A549 (cell line): ENCODE measurements at regions not wholly inside any gene's neighbourhood (a gene's known extent, or its start where the extent isn't known, plus 50 kb on each side); places are given as distances from the start of the nearest gene placed in this dataset.

Experiments
- ATAC-seq, 2 experiments: fragments of 200-7000 bp in 1 of 2; fragments of >200 bp in 1 of 2; cut with Nextera tagmentation in 1 of 2; cut with Tn5 transposase in 1 of 2; 3 replicates each; pipeline versions ENCODE4 v1.8.0 to v1.9.1; 2018 to 2020; ENCODE audit warnings: mild to moderate bottlenecking in 1 of 2, moderate library complexity in 1 of 2
- CTCF ChIA-PET: fragments of 300-600 bp; sonication (Branson Sonifier 250); formaldehyde crosslinking; extraction: SDS; loops from one replicate; lab custom pipeline; 2021; ENCODE audit warnings: antibody characterized with exemption, inconsistent platforms; lab: Yijun Ruan, JAX
- POLR2A ChIA-PET: fragments of 350-600 bp; formaldehyde crosslinking; extraction: SDS; loops from one replicate; lab custom pipeline; 2021; ENCODE audit warnings: antibody characterized with exemption, inconsistent platforms; lab: Yijun Ruan, JAX
- DNase-seq, 2 experiments: peaks; one replicate each; pipeline versions ENCODE4 v3.0.0 to v3.0.0-alpha.2; 2011 to 2016; ENCODE audit warnings: low read depth in 1 of 2, low spot score in 1 of 2
- FAIRE-seq: peaks from 2 replicates; lab custom pipeline; 2011; peaks lifted over from hg19 to GRCh38; lab: Jason Lieb, UNC
- H3K27ac ChIP-seq, 2 experiments: fragments of >200 bp; sonication (Bioruptor Twin); formaldehyde crosslinking; 3 replicates each; pipeline ENCODE4 v1.5.1; 2016 to 2017
- H3K4me1 ChIP-seq: fragments of >200 bp; sonication (Bioruptor Twin); formaldehyde crosslinking; 3 replicates; pipeline ENCODE4 v1.6.1; 2016
- H3K4me2 ChIP-seq: fragments of >200 bp; sonication (Bioruptor Twin); formaldehyde crosslinking; 3 replicates; pipeline ENCODE4 v1.6.1; 2016
- H3K4me3 ChIP-seq: fragments of >200 bp; sonication (Bioruptor Twin); formaldehyde crosslinking; 3 replicates; pipeline ENCODE4 v1.5.1; 2016
- H3K9me3 ChIP-seq: fragments of >200 bp; sonication (Bioruptor Twin); formaldehyde crosslinking; 3 replicates; pipeline ENCODE4 v1.6.1; 2016
- CBX2 ChIP-seq: fragments of 200-600 bp; sonication (generic); IDR thresholded peaks from 2 replicates; pipeline ENCODE4 v1.6.1; 2016; ENCODE audit warnings: low read depth, mild to moderate bottlenecking, borderline replicate concordance
- EHF ChIP-seq: fragments of 250-450 bp; sonication (Bioruptor Pico); IDR thresholded peaks from 2 replicates; pipeline ENCODE4 v1.5.0; 2020; ENCODE audit warnings: mild to moderate bottlenecking
- EHMT2 ChIP-seq: fragments of 200-600 bp; sonication (generic); IDR thresholded peaks from 2 replicates; pipeline ENCODE4 v1.6.1; 2016; ENCODE audit warnings: antibody characterized with exemption, low read depth, mild to moderate bottlenecking, moderate library complexity
- ESRRA ChIP-seq: fragments of 150-350 bp; IDR thresholded peaks from 2 replicates; pipeline ENCODE4 v1.6.1; 2014; ENCODE audit warnings: mild to moderate bottlenecking, low read length, borderline replicate concordance
- FOSB ChIP-seq: fragments of 250-450 bp; sonication (Bioruptor Pico); IDR thresholded peaks from 2 replicates; pipeline ENCODE4 v1.5.0; 2020; ENCODE audit warnings: mild to moderate bottlenecking, moderate library complexity
- FOXS1 ChIP-seq: fragments of 250-450 bp; sonication (Bioruptor Pico); IDR thresholded peaks from 2 replicates; pipeline ENCODE4 v1.5.0; 2020; ENCODE audit warnings: mild to moderate bottlenecking, moderate library complexity
- GATA3 ChIP-seq: IDR thresholded peaks from 2 replicates; pipeline ENCODE4 v1.6.1; 2012; ENCODE audit warnings: borderline replicate concordance
- HES2 ChIP-seq: fragments of >200 bp; sonication (Bioruptor Twin); formaldehyde crosslinking; IDR thresholded peaks from 2 replicates; pipeline ENCODE4 v1.6.1; 2016
- HOXA7 ChIP-seq: fragments of 250-450 bp; sonication (Bioruptor Pico); IDR thresholded peaks from 2 replicates; pipeline ENCODE4 v1.5.0; 2020; ENCODE audit warnings: mild to moderate bottlenecking, moderate library complexity
- HOXB13 ChIP-seq: fragments of 250-450 bp; sonication (Bioruptor Pico); IDR thresholded peaks from 2 replicates; pipeline ENCODE4 v1.5.0; 2020; ENCODE audit warnings: low read depth, mild to moderate bottlenecking, moderate library complexity
- JUN ChIP-seq, 2 experiments: fragments of >200 bp; sonication (Bioruptor Twin); formaldehyde crosslinking; IDR thresholded peaks; 2 replicates in 1 of 2; 3 replicates in 1 of 2; pipeline ENCODE4 v1.6.1; 2016 to 2017
- JUNB ChIP-seq: fragments of >200 bp; sonication (Bioruptor Twin); formaldehyde crosslinking; IDR thresholded peaks from 2 replicates; pipeline ENCODE4 v1.6.1; 2016
- MAFK ChIP-seq: fragments of 450-650 bp; IDR thresholded peaks from 2 replicates; pipeline ENCODE4 v1.6.1; 2014; ENCODE audit not compliant: partially characterized antibody
- NFE2L2 ChIP-seq: fragments of 150-350 bp; conservative IDR thresholded peaks from 2 replicates; pipeline ENCODE4 v1.6.1; 2014; ENCODE audit warnings: low read length
- POLR2A ChIP-seq: IDR thresholded peaks from 2 replicates; pipeline ENCODE4 v1.6.1; 2012; ENCODE audit warnings: mild to moderate bottlenecking, low read length
- RARB ChIP-seq: fragments of 250-450 bp; sonication (Bioruptor Pico); IDR thresholded peaks from 2 replicates; pipeline ENCODE4 v1.8.0; 2021; ENCODE audit warnings: mild to moderate bottlenecking, moderate library complexity
- RFX5 ChIP-seq: fragments of 450-650 bp; IDR thresholded peaks from 2 replicates; pipeline ENCODE4 v1.7.1; 2014; ENCODE audit warnings: antibody characterized with exemption, mild to moderate bottlenecking, moderate library complexity
- ZFP36 ChIP-seq: fragments of 450-650 bp; IDR thresholded peaks from 2 replicates; pipeline ENCODE4 v1.6.1; 2014; ENCODE audit warnings: borderline replicate concordance; ENCODE audit not compliant: partially characterized antibody
- ZNF302 ChIP-seq: fragments of 250-450 bp; sonication (Bioruptor Pico); IDR thresholded peaks from 2 replicates; pipeline ENCODE4 v1.9.0; 2021; ENCODE audit warnings: inconsistent platforms, mild to moderate bottlenecking, moderate library complexity
- WGBS: methylation state at CpG from one replicate; pipeline ENCODE4 v1.1.6; 2017; ENCODE audit errors: missing lambda C conversion rate; 5-methylcytosine and 5-hydroxymethylcytosine counted together
- TF ChIP-seq, protein P1 (sequence below): fragments of >200 bp; sonication (Bioruptor Twin); formaldehyde crosslinking; IDR thresholded peaks from 3 replicates; pipeline ENCODE4 v1.6.1; 2016
- TF ChIP-seq, protein P2 (sequence below): fragments of 250-450 bp; sonication (Bioruptor Pico); IDR thresholded peaks from 2 replicates; pipeline ENCODE4 v1.5.0; 2020; ENCODE audit warnings: low read depth, mild to moderate bottlenecking, moderate library complexity

DNA sequence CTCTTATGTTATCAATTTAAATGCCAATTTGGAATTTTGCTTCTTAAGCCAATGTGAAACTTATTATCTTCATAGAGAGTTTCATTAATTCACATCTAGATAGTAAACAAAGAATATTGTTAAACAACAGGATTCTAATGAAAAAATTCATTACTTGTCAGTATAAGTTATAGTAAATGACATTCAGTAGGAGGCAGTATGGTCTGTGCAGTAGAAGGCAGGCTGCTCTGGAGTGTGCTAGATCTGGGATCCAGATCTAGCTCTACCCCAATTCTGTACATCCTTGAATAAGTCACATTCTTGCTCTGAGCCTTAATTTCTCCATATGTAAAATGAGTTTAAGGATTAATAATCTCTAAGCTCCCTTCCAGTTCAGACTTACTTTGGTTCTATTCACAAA is 202.7 kb upstream of the POU3F4 start:
- FAIRE-seq (no peak), DNase-seq (no peak), ATAC-seq (no peak)
- H3K9me3 ChIP-seq = no peaks in the 10 kb centered on the region
- CTCF ChIA-PET = no interaction called here
- H3K4me2 ChIP-seq = no peak overlapping the region
- H3K27ac ChIP-seq = no peak overlapping the region
- POLR2A ChIA-PET = no interaction called here
- H3K4me3 ChIP-seq = no peak overlapping the region
- H3K4me1 ChIP-seq = no peaks in the 10 kb centered on the region
- TF ChIP-seq, protein P1, sequence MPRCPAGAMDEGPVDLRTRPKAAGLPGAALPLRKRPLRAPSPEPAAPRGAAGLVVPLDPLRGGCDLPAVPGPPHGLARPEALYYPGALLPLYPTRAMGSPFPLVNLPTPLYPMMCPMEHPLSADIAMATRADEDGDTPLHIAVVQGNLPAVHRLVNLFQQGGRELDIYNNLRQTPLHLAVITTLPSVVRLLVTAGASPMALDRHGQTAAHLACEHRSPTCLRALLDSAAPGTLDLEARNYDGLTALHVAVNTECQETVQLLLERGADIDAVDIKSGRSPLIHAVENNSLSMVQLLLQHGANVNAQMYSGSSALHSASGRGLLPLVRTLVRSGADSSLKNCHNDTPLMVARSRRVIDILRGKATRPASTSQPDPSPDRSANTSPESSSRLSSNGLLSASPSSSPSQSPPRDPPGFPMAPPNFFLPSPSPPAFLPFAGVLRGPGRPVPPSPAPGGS = no peak
- TF ChIP-seq JUN (IDR thresholded peaks at IDR 0.05) = no peak
- no peak for TF ChIP-seq EHMT2

DNA sequence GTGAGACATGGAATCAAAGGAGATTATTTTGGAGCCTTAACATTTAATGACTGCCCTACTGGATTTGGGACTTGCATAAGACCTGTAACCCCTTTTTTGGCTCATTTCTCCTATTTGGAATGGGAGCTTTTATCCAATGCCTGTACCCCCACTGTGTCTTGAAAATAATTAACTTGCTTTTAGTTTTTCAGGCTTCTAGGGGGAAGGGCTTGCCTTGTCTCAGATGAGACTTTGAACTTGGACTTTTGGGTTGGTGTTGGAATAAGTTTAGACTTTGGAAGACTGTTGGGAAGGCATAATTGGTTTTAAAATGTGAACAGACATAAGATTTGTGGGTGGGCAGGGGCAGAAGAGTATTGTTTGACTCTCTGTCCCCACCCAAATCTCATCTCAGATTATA is 189.1 kb upstream of the POU3F4 start:
- TF ChIP-seq HOXA7 (no peak), JUNB (no peak), FOSB (CRISPR knock-in tag) (no peak), ESRRA (no peak)
- TF ChIP-seq, protein P2, sequence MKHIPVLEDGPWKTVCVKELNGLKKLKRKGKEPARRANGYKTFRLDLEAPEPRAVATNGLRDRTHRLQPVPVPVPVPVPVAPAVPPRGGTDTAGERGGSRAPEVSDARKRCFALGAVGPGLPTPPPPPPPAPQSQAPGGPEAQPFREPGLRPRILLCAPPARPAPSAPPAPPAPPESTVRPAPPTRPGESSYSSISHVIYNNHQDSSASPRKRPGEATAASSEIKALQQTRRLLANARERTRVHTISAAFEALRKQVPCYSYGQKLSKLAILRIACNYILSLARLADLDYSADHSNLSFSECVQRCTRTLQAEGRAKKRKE (CRISPR knock-in tag) = no peak
- DNase-seq = no peak
- no peak for ATAC-seq
- CTCF ChIA-PET = no interaction called here
- no peak overlapping the region for H3K4me3 ChIP-seq
- no peaks in the 10 kb centered on the region for H3K9me3 ChIP-seq
- POLR2A ChIA-PET = no interaction called here
- H3K27ac ChIP-seq = no peak overlapping the region
- H3K4me2 ChIP-seq = no peak overlapping the region
- no peaks in the 10 kb centered on the region for H3K4me1 ChIP-seq
- FAIRE-seq = no peak

- CTCF ChIA-PET = no interaction called here
- Histone ChIP-seq H3K4me1 (no peaks in the 10 kb centered on the region), H3K9me3 (no peaks in the 10 kb centered on the region), H3K4me3 (no peak overlapping the region), H3K27ac (no peak overlapping the region), H3K4me2 (no peak overlapping the region)
- no peak for DNase-seq
- ATAC-seq = no peak
- no peak for FAIRE-seq
- TF ChIP-seq MAFK = no peak
- TF ChIP-seq NFE2L2 = no peak
- TF ChIP-seq POLR2A = no peak
- no peak for TF ChIP-seq JUN (IDR thresholded peaks at IDR 0.05)
- no peak for TF ChIP-seq ZNF302 (CRISPR knock-in tag)
- TF ChIP-seq FOXS1 = no peak
- TF ChIP-seq GATA3 = no peak
- no peak for TF ChIP-seq CBX2
- TF ChIP-seq RFX5 = no peak
- TF ChIP-seq RARB (CRISPR knock-in tag) = no peak
- POLR2A ChIA-PET = no interaction called here
Measured at GRCh38 chrX:83326539-83326938, 181.6 kb upstream of the POU3F4 start.

GRCh38 chrX:83333813-83334212 is 174.3 kb upstream of the POU3F4 start:
- no peaks in the 10 kb centered on the region for H3K4me1 ChIP-seq
- H3K4me2 ChIP-seq = no peak overlapping the region
- H3K4me3 ChIP-seq = no peak overlapping the region
- no peak overlapping the region for H3K27ac ChIP-seq
- ChIA-PET CTCF (no interaction called here), POLR2A (no interaction called here)
- TF ChIP-seq HOXB13 (CRISPR knock-in tag) = no peak
- TF ChIP-seq HES2 = no peak
- no peak for TF ChIP-seq ESRRA
- TF ChIP-seq ZFP36 = no peak
- no peak for TF ChIP-seq EHF (CRISPR knock-in tag)
- peak; percentile 18 for FAIRE-seq
- 5% methylated on average over 3 of the region's 3 CpGs for WGBS
- H3K9me3 ChIP-seq = no peaks in the 10 kb centered on the region
- no peak for DNase-seq
- ATAC-seq = no peak
